HUES64 (cell line): ENCODE measurements at regions not wholly inside any gene's neighbourhood (a gene's known extent, or its start where the extent isn't known, plus 50 kb on each side); places are given as distances from the start of the nearest gene placed in this dataset.

Experiments used
- H3K27ac ChIP-seq: 2 replicates; pipeline ENCODE4 v1.7.0; 2013; ENCODE audit warnings: low read depth, low read length, inconsistent platforms
- H3K27me3 ChIP-seq: 2 replicates; pipeline ENCODE4 v1.6.1; 2013; ENCODE audit warnings: mild to moderate bottlenecking, low read length; ENCODE audit not compliant: insufficient read depth
- H3K36me3 ChIP-seq: 2 replicates; pipeline ENCODE4 v1.6.1; 2013; ENCODE audit warnings: mild to moderate bottlenecking, low read length; ENCODE audit not compliant: insufficient read depth
- H3K4me1 ChIP-seq: 2 replicates; pipeline ENCODE4 v1.6.1; 2013; ENCODE audit warnings: mild to moderate bottlenecking, low read length, moderate library complexity; ENCODE audit not compliant: insufficient read depth
- H3K4me3 ChIP-seq: 2 replicates; pipeline ENCODE4 v1.5.1; 2013; ENCODE audit warnings: mild to moderate bottlenecking, low read length, moderate library complexity
- H3K9ac ChIP-seq: 2 replicates; pipeline ENCODE4 v1.6.1; 2013; ENCODE audit warnings: mild to moderate bottlenecking, low read depth, low read length
- H3K9me3 ChIP-seq: 2 replicates; pipeline ENCODE4 v1.6.1; 2013; ENCODE audit warnings: low read depth, low read length; ENCODE audit not compliant: insufficient read depth
- WGBS: fragments of 150-250, 120-280 bp; methylation state at CpG from one replicate; pipeline ENCODE4 v1.1.7; 2013; ENCODE audit warnings: missing lambda C conversion rate; 5-methylcytosine and 5-hydroxymethylcytosine counted together

DNA sequence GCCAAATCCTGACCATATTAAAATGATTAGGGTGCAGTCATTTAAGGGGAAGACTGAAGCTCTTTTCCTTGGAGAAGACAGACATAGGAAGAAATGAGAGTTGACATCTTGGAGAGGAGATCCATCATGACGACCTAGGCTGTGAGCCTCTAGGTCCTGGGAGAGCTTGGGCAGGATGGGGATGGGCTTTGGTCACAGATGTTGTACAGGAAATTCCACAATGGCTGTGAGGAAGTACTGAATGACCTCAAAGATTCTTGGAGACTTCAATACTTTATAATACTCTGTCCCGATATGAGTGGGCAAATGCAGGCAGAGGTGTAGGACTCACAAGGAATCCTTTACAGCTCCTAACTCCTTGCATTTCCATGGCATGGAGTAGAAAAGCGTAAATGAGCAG lies 204.9 kb upstream of the FRMD6 start:
- H3K27me3 ChIP-seq: no peaks in the 10 kb centered on the region
- H3K4me1 ChIP-seq: peaks cover 4% of the 10 kb centered on the region; the same call in 1 of the 2 replicates
- H3K9me3 ChIP-seq: no peaks in the 10 kb centered on the region
- 93% methylated on average over 3 of the region's 3 CpGs for WGBS
- H3K36me3 ChIP-seq: no peaks in the 10 kb centered on the region
- no peak overlapping the region for H3K9ac ChIP-seq
- H3K27ac ChIP-seq: no peak overlapping the region
- no peak overlapping the region for H3K4me3 ChIP-seq

- Histone ChIP-seq H3K27ac (no peak overlapping the region), H3K9me3 (no peaks in the 10 kb centered on the region), H3K9ac (no peak overlapping the region), H3K27me3 (no peaks in the 10 kb centered on the region), H3K36me3 (no peaks in the 10 kb centered on the region), H3K4me1 (no peaks in the 10 kb centered on the region), H3K4me3 (no peak overlapping the region)
- WGBS: 94% methylated on average over 4 of the region's 4 CpGs
These were observed 204.3 kb upstream of the FRMD6 start for GRCh38 chr14:51447411-51447810.

GRCh38 chr14:51448831-51449670 lies 202.7 kb upstream of the FRMD6 start:
- Histone ChIP-seq H3K27me3 (no peaks in the 10 kb centered on the region), H3K36me3 (no peaks in the 10 kb centered on the region), H3K9ac (no peak overlapping the region), H3K9me3 (no peaks in the 10 kb centered on the region), H3K27ac (no peak overlapping the region), H3K4me3 (no peak overlapping the region), H3K4me1 (no peaks in the 10 kb centered on the region)
- WGBS: 98% methylated on average over 2 of the region's 2 CpGs

DNA sequence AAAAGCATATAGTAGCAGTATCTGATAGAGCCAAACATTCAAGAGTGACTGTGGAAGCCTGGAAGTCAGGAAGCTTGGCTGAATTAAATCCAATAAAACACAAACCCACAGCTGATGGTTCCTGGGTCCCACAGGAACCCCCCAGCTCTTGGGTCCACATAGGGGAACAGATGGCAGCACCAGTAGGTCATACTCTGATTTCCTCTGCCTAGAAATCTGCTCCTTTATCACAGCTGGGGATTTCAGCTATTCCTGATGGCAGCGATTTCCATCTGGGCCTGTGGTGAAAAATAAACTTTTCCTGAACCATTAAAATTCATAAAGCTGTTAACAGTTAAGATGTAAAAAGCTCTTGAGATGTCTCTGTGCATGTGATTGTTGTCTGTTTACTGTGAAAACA lies 202.0 kb upstream of the FRMD6 start:
- no peak overlapping the region for H3K27ac ChIP-seq
- H3K9ac ChIP-seq: no peak overlapping the region
- no peak overlapping the region for H3K4me3 ChIP-seq
- H3K9me3 ChIP-seq: no peaks in the 10 kb centered on the region
- no peaks in the 10 kb centered on the region for H3K36me3 ChIP-seq
- no CpG with 5 or more reads among the region's 1 CpG for WGBS
- no peaks in the 10 kb centered on the region for H3K4me1 ChIP-seq
- no peaks in the 10 kb centered on the region for H3K27me3 ChIP-seq

- no peak overlapping the region for H3K4me3 ChIP-seq
- no peaks in the 10 kb centered on the region for H3K4me1 ChIP-seq
- H3K9ac ChIP-seq: no peak overlapping the region
- no peaks in the 10 kb centered on the region for H3K36me3 ChIP-seq
- no peaks in the 10 kb centered on the region for H3K9me3 ChIP-seq
- H3K27me3 ChIP-seq: no peaks in the 10 kb centered on the region
- WGBS: 69% methylated on average over 4 of the region's 4 CpGs
- H3K27ac ChIP-seq: no peak overlapping the region
These were observed 200.1 kb upstream of the FRMD6 start for GRCh38 chr14:51451561-51451960.

DNA sequence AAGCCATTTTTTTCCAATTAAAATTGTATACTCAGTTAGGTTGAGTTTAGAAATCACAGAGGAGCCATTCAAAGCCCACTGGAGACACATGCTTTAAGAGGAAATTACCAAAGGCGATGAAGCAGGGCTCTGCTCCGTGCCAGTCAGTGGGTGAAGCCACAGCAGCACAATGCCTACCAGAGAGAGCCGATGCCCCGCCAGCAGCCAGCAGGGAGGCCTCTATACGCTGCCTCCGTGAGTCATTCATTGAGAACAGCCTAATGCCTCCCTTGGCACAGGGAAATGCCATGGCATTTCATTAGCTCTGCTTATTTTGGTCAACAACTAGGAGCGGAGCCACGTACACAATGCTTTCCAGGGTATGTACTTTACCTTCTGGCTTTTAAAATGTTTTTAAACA lies 197.8 kb upstream of the FRMD6 start:
- Histone ChIP-seq H3K36me3 (no peaks in the 10 kb centered on the region), H3K27ac (no peak overlapping the region), H3K9ac (no peak overlapping the region), H3K27me3 (no peaks in the 10 kb centered on the region), H3K4me3 (no peak overlapping the region), H3K4me1 (no peaks in the 10 kb centered on the region), H3K9me3 (no peaks in the 10 kb centered on the region)
- WGBS: 90% methylated on average over 8 of the region's 8 CpGs

- H3K9ac ChIP-seq: no peak overlapping the region
- no peak overlapping the region for H3K4me3 ChIP-seq
- no peaks in the 10 kb centered on the region for H3K9me3 ChIP-seq
- no peaks in the 10 kb centered on the region for H3K4me1 ChIP-seq
- WGBS: 71% methylated on average over 1 of the region's 1 CpG
- no peaks in the 10 kb centered on the region for H3K27me3 ChIP-seq
- H3K27ac ChIP-seq: no peak overlapping the region
- no peaks in the 10 kb centered on the region for H3K36me3 ChIP-seq
These were observed 197.4 kb upstream of the FRMD6 start for GRCh38 chr14:51454351-51454750.

DNA sequence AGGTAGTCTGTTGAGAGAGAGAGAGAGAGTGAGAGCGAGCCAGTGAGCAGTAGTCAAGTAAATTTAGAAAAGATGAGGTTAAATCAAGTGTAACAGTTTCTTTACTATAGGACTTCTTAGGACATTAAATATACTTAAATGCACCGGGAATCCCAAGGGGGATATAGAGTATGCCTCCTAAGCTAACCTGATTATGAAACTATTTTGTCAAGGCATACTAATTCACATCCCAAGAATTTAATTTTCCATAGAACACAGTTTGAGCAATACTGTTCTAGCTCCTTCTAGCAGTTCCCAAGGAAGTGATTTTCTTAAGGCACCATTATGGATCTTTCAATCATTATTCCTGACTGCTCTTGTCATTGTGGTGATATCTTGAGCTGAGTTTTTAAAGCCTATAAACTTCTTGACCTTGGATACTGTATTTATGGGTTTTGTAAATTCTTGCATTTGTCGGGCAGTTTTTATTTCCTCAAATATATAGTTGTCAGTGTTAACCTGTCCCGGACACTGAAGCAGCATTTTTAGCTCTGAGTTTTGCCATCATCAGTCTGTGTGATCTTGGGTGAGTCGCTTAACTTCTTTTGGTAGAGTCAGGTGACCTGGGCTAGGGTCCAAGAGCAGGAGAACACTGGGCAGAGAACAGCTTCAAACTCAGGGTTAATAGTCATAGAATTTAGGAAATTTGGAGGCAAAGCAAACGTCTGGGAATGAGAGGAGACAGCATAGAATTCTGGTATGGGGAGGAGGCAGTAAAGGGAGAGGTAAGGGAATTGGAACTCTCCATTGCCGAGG lies 196.5 kb upstream of the FRMD6 start:
- no peaks in the 10 kb centered on the region for H3K4me1 ChIP-seq
- no peak overlapping the region for H3K27ac ChIP-seq
- no peaks in the 10 kb centered on the region for H3K27me3 ChIP-seq
- H3K9ac ChIP-seq: no peak overlapping the region
- H3K9me3 ChIP-seq: no peaks in the 10 kb centered on the region
- H3K36me3 ChIP-seq: no peaks in the 10 kb centered on the region
- no peak overlapping the region for H3K4me3 ChIP-seq
- WGBS: 91% methylated on average over 7 of the region's 7 CpGs

DNA sequence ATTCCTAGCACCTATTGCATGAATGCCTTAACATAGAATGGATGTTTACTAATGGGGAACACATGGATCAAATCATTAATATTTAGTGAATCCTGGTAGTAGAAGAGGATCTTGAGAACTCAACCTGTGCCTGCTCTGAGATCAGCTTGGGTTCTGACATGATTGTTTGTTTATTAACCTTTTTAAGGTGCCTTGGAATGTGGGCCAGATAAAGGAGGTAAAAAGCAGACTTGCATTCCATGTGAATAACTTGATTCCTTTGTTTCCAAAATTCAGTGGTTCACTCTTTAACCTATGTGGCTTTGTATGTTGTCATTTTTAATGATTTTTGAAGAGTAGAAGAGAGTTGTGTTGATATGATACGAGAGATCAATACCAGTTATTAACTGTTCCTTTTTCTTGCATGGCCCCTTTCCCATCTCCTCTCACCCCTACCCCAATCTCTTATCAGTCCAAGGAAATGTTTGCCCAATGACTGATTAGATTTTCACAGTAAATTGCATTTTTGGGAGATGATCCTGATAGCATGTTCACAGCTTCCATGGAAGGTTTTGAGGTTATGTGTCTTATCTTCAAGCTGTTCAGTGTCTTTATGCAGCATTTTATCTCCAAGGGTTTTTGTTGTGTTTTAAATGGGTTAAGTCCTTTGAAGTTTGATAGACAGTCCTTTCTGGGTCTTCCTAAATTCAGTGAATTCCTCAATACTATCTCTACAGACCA lies 193.7 kb upstream of the FRMD6 start:
- no peaks in the 10 kb centered on the region for H3K27me3 ChIP-seq
- H3K9ac ChIP-seq: no peak overlapping the region
- no peaks in the 10 kb centered on the region for H3K9me3 ChIP-seq
- H3K36me3 ChIP-seq: no peaks in the 10 kb centered on the region
- no peaks in the 10 kb centered on the region for H3K4me1 ChIP-seq
- H3K4me3 ChIP-seq: no peak overlapping the region
- WGBS: no CpG with 5 or more reads among the region's 1 CpG
- no peak overlapping the region for H3K27ac ChIP-seq

- Histone ChIP-seq H3K27ac (no peak overlapping the region), H3K4me3 (no peak overlapping the region), H3K4me1 (no peaks in the 10 kb centered on the region), H3K9ac (no peak overlapping the region), H3K36me3 (no peaks in the 10 kb centered on the region), H3K9me3 (no peaks in the 10 kb centered on the region), H3K27me3 (no peaks in the 10 kb centered on the region)
- WGBS: 90% methylated on average over 1 of the region's 1 CpG
These were observed 193.2 kb upstream of the FRMD6 start for GRCh38 chr14:51458563-51458955.

DNA sequence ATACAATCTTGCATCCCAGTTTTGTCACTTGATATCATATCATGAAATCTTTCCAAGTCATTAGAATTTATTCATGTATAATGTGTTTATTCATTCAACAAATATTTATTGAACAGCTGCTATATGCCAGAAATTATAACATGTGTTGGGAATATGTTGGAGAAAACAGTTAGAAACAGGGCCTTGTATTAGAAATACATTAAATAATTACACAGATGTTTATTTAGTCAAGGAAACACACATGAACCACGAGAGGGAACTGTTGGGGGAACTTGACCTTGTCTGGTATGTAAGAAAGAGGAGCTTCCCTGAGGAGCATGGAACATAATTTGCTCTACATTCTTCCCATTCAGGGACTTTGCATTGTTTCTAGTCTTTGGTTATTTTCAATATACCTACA lies 191.7 kb upstream of the FRMD6 start:
- Histone ChIP-seq H3K4me3 (no peak overlapping the region), H3K27me3 (no peaks in the 10 kb centered on the region), H3K4me1 (no peaks in the 10 kb centered on the region), H3K36me3 (no peaks in the 10 kb centered on the region), H3K9me3 (no peaks in the 10 kb centered on the region), H3K9ac (no peak overlapping the region), H3K27ac (no peak overlapping the region)
- 100% methylated on average over 1 of the region's 1 CpG for WGBS
